Ishikawa (cell line): ENCODE measurements at regions not wholly inside any gene's neighbourhood (a gene's known extent, or its start where the extent isn't known, plus 50 kb on each side); places are given as distances from the start of the nearest gene placed in this dataset.

Source experiments
- CEBPB ChIP-seq: IDR thresholded peaks from 2 replicates; pipeline ENCODE4 v1.6.1; 2012
- CREB1 ChIP-seq: IDR thresholded peaks from 2 replicates; pipeline ENCODE4 v1.6.1; 2012; ENCODE audit warnings: low read depth
- EGR1 ChIP-seq: IDR thresholded peaks from 2 replicates; pipeline ENCODE4 v1.6.1; 2012
- EP300 ChIP-seq: IDR thresholded peaks from 2 replicates; pipeline ENCODE4 v1.6.1; 2012; ENCODE audit warnings: borderline replicate concordance
- FOXM1 ChIP-seq: IDR thresholded peaks from 2 replicates; pipeline ENCODE4 v1.6.1; 2012; ENCODE audit warnings: low read depth, borderline replicate concordance
- MAX ChIP-seq: IDR thresholded peaks from 2 replicates; pipeline ENCODE4 v1.6.1; 2012
- NFIC ChIP-seq: IDR thresholded peaks from 2 replicates; pipeline ENCODE4 v1.6.1; 2012
- RAD21 ChIP-seq: IDR thresholded peaks from 2 replicates; pipeline ENCODE4 v1.6.1; 2012; ENCODE audit warnings: low read depth
- REST ChIP-seq: IDR thresholded peaks from 2 replicates; pipeline ENCODE4 v1.6.1; 2012; ENCODE audit warnings: low read depth, mild to moderate bottlenecking
- TAF1 ChIP-seq: IDR thresholded peaks from 2 replicates; pipeline ENCODE4 v1.6.1; 2012; ENCODE audit warnings: low read depth, mild to moderate bottlenecking
- TCF12 ChIP-seq: IDR thresholded peaks from 2 replicates; pipeline ENCODE4 v1.6.1; 2012; ENCODE audit warnings: low read depth
- TEAD4 ChIP-seq: IDR thresholded peaks from 2 replicates; pipeline ENCODE4 v1.6.1; 2012
- USF1 ChIP-seq: IDR thresholded peaks from 2 replicates; pipeline ENCODE4 v1.6.1; 2012
- YY1 ChIP-seq: IDR thresholded peaks from 2 replicates; pipeline ENCODE4 v1.6.1; 2012; ENCODE audit warnings: low read depth
- ZBTB7A ChIP-seq: IDR thresholded peaks from 2 replicates; pipeline ENCODE4 v1.6.1; 2012; ENCODE audit warnings: low read depth

- TF ChIP-seq REST, result no peak
- TF ChIP-seq TAF1, result no peak
- TF ChIP-seq EP300, result no peak
- no peak for TF ChIP-seq MAX
- TF ChIP-seq FOXM1, result no peak
- TF ChIP-seq CEBPB, result no peak
- no peak for TF ChIP-seq NFIC
- no peak for TF ChIP-seq RAD21
- TF ChIP-seq CREB1, result no peak
- TF ChIP-seq TEAD4, result no peak
- no peak for TF ChIP-seq TCF12
- TF ChIP-seq ZBTB7A, result no peak
- TF ChIP-seq YY1, result no peak
- TF ChIP-seq EGR1, result no peak
- TF ChIP-seq USF1, result no peak
Measured at GRCh38 chr11:71356280-71356876, 91.8 kb downstream of the DHCR7 start.

DNA sequence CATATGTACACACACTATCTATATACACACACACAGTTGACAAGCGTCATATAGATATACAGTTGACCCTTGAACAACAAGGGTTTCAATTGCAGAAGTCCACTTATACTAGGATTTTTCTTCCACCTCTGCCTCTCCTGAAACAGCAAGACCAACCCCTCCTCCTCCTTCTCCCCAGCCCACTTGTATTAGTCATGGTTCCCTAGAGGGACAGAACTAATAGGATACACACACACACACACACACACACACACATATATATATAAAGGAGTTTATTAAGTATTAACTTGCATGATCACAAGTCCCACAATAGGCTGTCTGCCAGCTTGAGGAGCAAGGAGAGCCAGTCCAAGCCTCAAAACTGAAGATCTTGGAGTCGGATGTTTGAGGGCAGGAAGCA, 92.9 kb downstream of the DHCR7 start:
- no peak for TF ChIP-seq TAF1
- no peak for TF ChIP-seq ZBTB7A
- TF ChIP-seq CREB1, result no peak

- TF ChIP-seq EP300 (no peak), ZBTB7A (no peak), TEAD4 (no peak), YY1 (no peak), TCF12 (no peak), USF1 (no peak), FOXM1 (no peak), RAD21 (no peak), REST (no peak), EGR1 (no peak), NFIC (no peak)
Measured at GRCh38 chr11:71354394-71355105, 93.6 kb downstream of the DHCR7 start.

DNA sequence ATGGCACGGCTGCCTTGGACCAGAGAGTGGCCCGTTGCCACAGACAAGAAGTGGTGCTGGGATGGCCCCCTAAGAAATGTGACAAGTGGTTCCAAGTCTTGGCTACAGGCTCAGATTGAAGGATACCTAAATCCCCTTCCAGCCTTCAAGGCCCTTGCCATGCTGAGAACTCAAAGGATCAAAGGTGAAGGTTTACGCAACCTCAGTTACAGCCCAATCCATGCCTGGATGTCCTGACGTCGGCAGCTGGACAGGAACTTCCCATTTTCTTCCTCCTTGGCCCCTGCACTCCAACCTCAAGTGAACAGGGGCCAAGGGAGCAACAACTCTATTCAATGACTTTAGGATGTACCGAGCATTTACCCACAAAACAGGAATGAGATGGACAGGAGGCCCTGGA, 95.4 kb downstream of the DHCR7 start:
- no peak for TF ChIP-seq MAX
- no peak for TF ChIP-seq FOXM1
- no peak for TF ChIP-seq EGR1
- TF ChIP-seq TEAD4, result no peak
- no peak for TF ChIP-seq CREB1
- no peak for TF ChIP-seq CEBPB
- no peak for TF ChIP-seq RAD21
- no peak for TF ChIP-seq USF1
- no peak for TF ChIP-seq NFIC
- TF ChIP-seq ZBTB7A, result no peak
- TF ChIP-seq TAF1, result no peak
- no peak for TF ChIP-seq EP300
- TF ChIP-seq YY1, result no peak
- no peak for TF ChIP-seq TCF12

DNA sequence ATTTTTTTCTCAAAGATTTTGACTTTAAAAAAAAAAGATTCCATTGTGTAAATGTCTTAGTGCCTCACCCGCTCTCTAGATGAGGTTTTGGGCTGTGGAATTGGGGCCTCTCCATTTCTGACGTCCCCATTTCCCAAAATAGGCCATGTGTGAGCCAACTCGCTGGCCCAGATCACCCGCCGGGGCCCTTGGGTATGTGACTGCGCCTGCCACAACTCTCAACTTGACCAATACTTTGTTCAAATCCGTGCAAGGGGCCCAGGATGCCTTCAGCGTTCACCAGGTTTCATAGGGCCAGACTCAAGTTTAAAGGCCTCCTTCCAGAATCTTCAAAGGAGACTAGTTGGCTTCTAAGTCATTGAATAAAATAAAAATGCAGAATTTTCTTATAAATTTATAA, 96.0 kb downstream of the DHCR7 start:
- TF ChIP-seq TCF12 (no peak), TEAD4 (no peak), YY1 (no peak), FOXM1 (no peak), CEBPB (no peak), EP300 (no peak), EGR1 (no peak), USF1 (no peak), TAF1 (no peak), ZBTB7A (no peak), MAX (no peak), REST (no peak), CREB1 (no peak), NFIC (no peak), RAD21 (no peak)
